Transverse colon (tissue), 4 donors: ENCODE measurements at regions not wholly inside any gene's neighbourhood (a gene's known extent, or its start where the extent isn't known, plus 50 kb on each side); places are given as distances from the start of the nearest gene placed in this dataset.

Experiments used
- DNase-seq: peaks from one replicate; pipeline ENCODE4 v3.0.0-alpha.2; 2019
- H3K27ac ChIP-seq, 4 donors: fragments of 200-600 bp; sonication (generic); 2 replicates each; pipeline ENCODE4 v1.5.1; 2016 to 2018; ENCODE audit warnings: inconsistent platforms in 4 of 4
- H3K27me3 ChIP-seq: fragments of 200-600 bp; sonication (generic); 2 replicates; pipeline ENCODE4 v1.5.1; 2017; ENCODE audit warnings: inconsistent platforms
- H3K36me3 ChIP-seq, 4 donors: fragments of 200-600 bp; sonication (generic); 2 replicates each; pipeline ENCODE4 v1.5.1; 2017 to 2019; ENCODE audit warnings: inconsistent platforms in 4 of 4
- H3K4me1 ChIP-seq, 4 donors: fragments of 200-600 bp; sonication (generic); 2 replicates each; pipeline ENCODE4 v1.5.1; 2017 to 2020; ENCODE audit warnings: inconsistent platforms in 4 of 4
- H3K4me3 ChIP-seq, 4 donors: fragments of 200-600 bp; sonication (generic); 1 replicate in 1 of 4; 2 replicates in 3 of 4; pipeline versions ENCODE4 v1.5.1 to v1.6.1; 2017 to 2019; ENCODE audit warnings: inconsistent platforms in 4 of 4
- H3K9me3 ChIP-seq, 2 donors: fragments of 200-600 bp; sonication (generic); 2 replicates each; pipeline ENCODE4 v1.5.1; 2017 to 2019; ENCODE audit warnings: inconsistent platforms in 2 of 2
- CTCF ChIP-seq, 5 experiments: fragments of 200-600 bp in 3 of 5; fragments of 450-650 bp in 2 of 5; sonication (generic) in 3 of 5; IDR thresholded peaks; 1 replicate in 2 of 5; 2 replicates in 3 of 5; pipeline ENCODE4 v1.5.1; 2016 to 2017; ENCODE audit warnings: antibody characterized with exemption in 5 of 5, inconsistent platforms in 3 of 5, mild to moderate bottlenecking in 2 of 5, moderate library complexity in 1 of 5
- EP300 ChIP-seq: sonication (generic); formaldehyde crosslinking; IDR thresholded peaks from one replicate; pipeline ENCODE4 v1.6.1; 2017; ENCODE audit warnings: antibody characterized with exemption, low read depth
- POLR2A ChIP-seq: fragments of 450-650 bp; IDR thresholded peaks from one replicate; pipeline ENCODE4 v1.6.1; 2016; ENCODE audit warnings: antibody characterized with exemption, mild to moderate bottlenecking, moderate library complexity
- POLR2AphosphoS5 ChIP-seq, 3 donors: sonication (generic); formaldehyde crosslinking; IDR thresholded peaks; one replicate each; pipeline ENCODE4 v1.6.1; 2016; ENCODE audit warnings: antibody characterized with exemption in 3 of 3
- WGBS, 2 donors: methylation state at CpG; one replicate each; pipeline ENCODE4 v1.1.5; 2018; ENCODE audit warnings: low coverage in 1 of 2; 5-methylcytosine and 5-hydroxymethylcytosine counted together
- in situ Hi-C, 4 donors: fragments of 200-750 bp; cut with MboI; loops; one replicate each; pipeline versions ENCODE4 v1.15.0 to v1.15.1; 2017; ENCODE audit warnings: low sequenced_read_pairs in 3 of 4, low pct_ligation_motif_present in 1 of 4, low pct_unique_long_range_greater_than_20kb in 1 of 4
- intact Hi-C: fragments of 100-400 bp; cut with DNase I; formaldehyde crosslinking; loops from one replicate; pipeline ENCODE4 v1.15.1; 2023; ENCODE audit warnings: low total_unique reads

- no peak overlapping the region for H3K4me3 ChIP-seq
- peak overlapping the region in 3 of 4 donors; percentile 27 to 70 (median 65) for H3K27ac ChIP-seq
- no peaks in the 10 kb centered on the region for H3K9me3 ChIP-seq
- H3K4me1 ChIP-seq: peaks cover 0 to 22% (median 8%) of the 10 kb centered on the region in 4 donors
- TF ChIP-seq CTCF (IDR thresholded peaks at IDR 0.05) (no peak), POLR2AphosphoS5 (IDR thresholded peaks at IDR 0.05) (no peak), POLR2A (no peak), EP300 (no peak)
- intact Hi-C loops: no loop called here
- no peaks in the 10 kb centered on the region for H3K36me3 ChIP-seq
- H3K27me3 ChIP-seq: no peaks in the 10 kb centered on the region
- DNase-seq: no peak
- 97% methylated on average over 10 of the region's 10 CpGs; no CpG with 5 or more reads in 1 of the 2 donors for WGBS, 2 donors
- in situ Hi-C loops: no loop called here
Observed at GRCh38 chr3:177826253-177826652, 629.0 kb upstream of the TBL1XR1 start.

GRCh38 chr3:177827511-177828207 is 630.4 kb upstream of the TBL1XR1 start:
- 74 to 76% methylated on average over 4 to 5 of the region's 5 CpGs for WGBS, 2 donors
- intact Hi-C loops (no loop called here), in situ Hi-C loops (no loop called here)
- TF ChIP-seq CTCF (IDR thresholded peaks at IDR 0.05) (no peak), POLR2AphosphoS5 (IDR thresholded peaks at IDR 0.05) (peak in 2 of 3 donors; percentile 13 to 55), POLR2A (no peak)
- Histone ChIP-seq H3K9me3 (no peaks in the 10 kb centered on the region), H3K27me3 (no peaks in the 10 kb centered on the region), H3K4me1 (peaks cover 0 to 20% (median 8%) of the 10 kb centered on the region in 4 donors), H3K27ac (peak overlapping the region; percentile 27 to 70 (median 56)), H3K4me3 (no peak overlapping the region), H3K36me3 (no peaks in the 10 kb centered on the region)
- no peak for DNase-seq

GRCh38 chr3:177828208-177828565 is 630.9 kb upstream of the TBL1XR1 start:
- H3K9me3 ChIP-seq: no peaks in the 10 kb centered on the region
- in situ Hi-C loops (no loop called here), intact Hi-C loops (no loop called here)
- peaks cover 0 to 17% (median 8%) of the 10 kb centered on the region in 4 donors for H3K4me1 ChIP-seq
- H3K27ac ChIP-seq: peak overlapping the region; percentile 13 to 70 (median 56)
- TF ChIP-seq POLR2A (no peak), CTCF (IDR thresholded peaks at IDR 0.05) (no peak), POLR2AphosphoS5 (IDR thresholded peaks at IDR 0.05) (no peak), EP300 (no peak)
- DNase-seq: no peak
- no peak overlapping the region for H3K4me3 ChIP-seq
- no peaks in the 10 kb centered on the region for H3K36me3 ChIP-seq
- WGBS, 2 donors: 79 to 100% methylated on average over 1 of the region's 1 CpG
- H3K27me3 ChIP-seq: no peaks in the 10 kb centered on the region

- DNase-seq: no peak
- Histone ChIP-seq H3K27ac (peak overlapping the region; percentile 11 to 64 (median 58)), H3K36me3 (no peaks in the 10 kb centered on the region), H3K9me3 (no peaks in the 10 kb centered on the region), H3K4me3 (no peak overlapping the region), H3K4me1 (peaks cover 0 to 9% (median 5%) of the 10 kb centered on the region in 4 donors), H3K27me3 (no peaks in the 10 kb centered on the region)
- intact Hi-C loops (no loop called here), in situ Hi-C loops (no loop called here)
- TF ChIP-seq CTCF (IDR thresholded peaks at IDR 0.05) (no peak), EP300 (no peak), POLR2AphosphoS5 (IDR thresholded peaks at IDR 0.05) (peak in 2 of 3 donors; percentile 53 to 79)
- WGBS, 2 donors: 40 to 54% methylated on average over 2 to 3 of the region's 3 CpGs
Observed at GRCh38 chr3:177830411-177830849, 633.1 kb upstream of the TBL1XR1 start.
